HG02970 (cell line): ENCODE measurements at regions not wholly inside any gene's neighbourhood (a gene's known extent, or its start where the extent isn't known, plus 50 kb on each side); places are given as distances from the start of the nearest gene placed in this dataset.

ENCODE experiments used
- ATAC-seq: cut with Tn5 transposase; IDR thresholded peaks from one replicate; pipeline ENCODE4 v1.9.1; 2021; ENCODE audit warnings: mild to moderate bottlenecking, moderate library complexity, moderate number of reproducible peaks; ENCODE audit not compliant: unreplicated experiment, low FRiP score

- no peak for ATAC-seq
These were observed 1187.6 kb downstream of the BRD1 start for GRCh38 chr22:48639896-48640748.

GRCh38 chr22:48639021-48639795 is 1188.5 kb downstream of the BRD1 start:
- ATAC-seq, result no peak

DNA sequence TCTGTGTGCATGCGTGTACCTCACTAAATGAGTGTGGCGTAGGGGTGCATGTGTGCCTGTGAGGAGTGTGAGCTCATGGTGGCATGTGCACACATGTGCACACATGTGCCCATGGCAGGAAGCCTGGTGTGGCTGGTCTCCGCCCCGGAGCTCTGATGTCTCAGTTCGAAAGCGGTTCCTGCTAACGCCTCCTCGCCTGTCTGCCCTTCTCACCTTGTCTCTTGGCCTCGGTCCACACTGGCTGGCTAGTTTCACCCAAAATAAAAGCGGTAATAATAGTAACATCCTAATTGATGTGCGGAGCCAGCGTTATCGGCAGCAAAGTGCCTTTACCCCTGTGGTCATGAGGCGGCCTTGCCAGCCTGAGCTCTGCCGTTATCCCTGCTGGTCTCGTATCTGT is 1190.4 kb downstream of the BRD1 start:
- no peak for ATAC-seq

DNA sequence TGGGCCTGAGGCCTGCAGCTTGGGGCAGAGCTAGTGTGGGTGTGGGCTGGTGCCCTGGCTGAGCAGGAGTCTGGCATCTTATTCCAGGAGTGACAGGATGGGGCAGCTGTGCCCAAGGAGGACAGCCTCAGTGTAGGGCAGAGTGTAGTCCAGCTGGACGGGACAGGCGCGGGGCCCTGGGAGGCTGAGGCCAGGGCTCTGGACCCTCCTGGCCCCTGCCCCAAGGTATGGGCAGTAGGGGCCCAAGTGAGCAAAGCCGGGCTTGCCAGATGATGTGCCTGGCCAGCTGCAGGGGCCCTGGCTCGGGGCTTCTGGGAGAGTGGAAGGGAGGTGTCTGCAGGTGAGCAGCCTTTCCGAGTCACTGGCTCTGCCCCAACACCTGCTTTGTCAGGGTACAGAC is 1190.9 kb downstream of the BRD1 start:
- ATAC-seq, result no peak

DNA sequence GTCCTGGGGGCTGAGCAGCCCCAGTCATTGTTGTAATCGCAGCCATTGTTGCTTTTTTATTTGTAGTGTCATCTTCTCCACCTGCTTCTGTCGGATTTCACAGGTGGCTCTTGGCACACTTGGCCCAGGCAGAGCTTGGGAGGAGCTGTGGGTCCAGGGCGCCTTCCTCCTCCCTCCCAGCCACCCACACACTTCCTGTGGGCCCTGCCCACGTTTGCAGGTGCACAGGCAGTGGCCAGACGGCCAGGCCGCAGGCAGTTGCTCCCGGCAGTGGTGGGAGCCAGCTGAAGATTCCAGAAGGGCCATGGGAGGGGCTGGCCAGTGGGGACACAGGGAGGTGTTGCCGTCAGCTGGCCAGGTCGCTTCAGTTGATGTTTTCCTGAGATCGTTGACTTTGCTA is 1191.9 kb downstream of the BRD1 start:
- ATAC-seq, result no peak

DNA sequence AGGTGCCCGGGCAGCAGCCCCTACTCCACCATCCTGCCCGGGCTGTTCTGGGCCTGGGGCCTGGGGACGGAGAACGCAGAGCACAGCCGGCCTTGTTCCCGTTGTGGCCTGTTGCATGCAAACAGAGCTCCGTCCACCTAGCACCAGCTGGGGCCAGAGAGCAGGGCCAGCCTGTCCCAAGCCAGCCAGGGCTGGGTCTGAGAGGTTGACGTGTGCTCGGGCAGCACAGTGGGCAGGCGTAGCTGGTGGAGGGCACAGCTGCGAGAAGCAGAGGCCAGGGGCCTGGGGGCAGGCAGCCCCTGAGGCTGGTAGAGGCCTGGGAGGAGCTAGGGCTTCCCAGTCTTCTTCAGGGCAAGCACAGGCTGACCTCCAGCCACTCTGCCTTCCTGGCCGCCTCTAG is 1192.6 kb downstream of the BRD1 start:
- no peak for ATAC-seq

GRCh38 chr22:48633996-48634836 is 1193.5 kb downstream of the BRD1 start:
- ATAC-seq, result no peak

- no peak for ATAC-seq
These were observed 1194.9 kb downstream of the BRD1 start for GRCh38 chr22:48632646-48633246.

- no peak for ATAC-seq
These were observed 1196.3 kb downstream of the BRD1 start for GRCh38 chr22:48631288-48631863.

DNA sequence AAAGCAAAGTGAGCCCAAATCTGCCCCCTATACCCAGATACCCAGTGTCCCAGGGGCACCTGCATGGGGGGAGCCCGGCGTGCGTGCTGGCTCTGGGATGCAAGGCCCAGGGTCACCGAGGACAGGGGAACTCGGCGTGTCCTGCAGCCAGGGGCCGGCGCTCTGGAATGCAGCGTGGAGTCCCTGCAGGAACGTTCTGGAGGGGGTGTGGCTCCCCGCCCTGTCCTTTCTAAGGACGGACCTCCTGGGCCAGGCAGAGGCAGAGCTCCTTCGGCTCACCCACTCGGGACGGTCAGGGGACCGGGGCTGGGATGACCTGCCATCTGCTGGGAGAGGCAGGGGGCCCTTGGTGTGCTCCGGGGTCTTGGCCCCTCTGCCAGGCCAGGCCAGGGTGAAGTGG is 1196.8 kb downstream of the BRD1 start:
- ATAC-seq, result no peak

- ATAC-seq, result no peak
These were observed 1197.3 kb downstream of the BRD1 start for GRCh38 chr22:48630433-48630754.

DNA sequence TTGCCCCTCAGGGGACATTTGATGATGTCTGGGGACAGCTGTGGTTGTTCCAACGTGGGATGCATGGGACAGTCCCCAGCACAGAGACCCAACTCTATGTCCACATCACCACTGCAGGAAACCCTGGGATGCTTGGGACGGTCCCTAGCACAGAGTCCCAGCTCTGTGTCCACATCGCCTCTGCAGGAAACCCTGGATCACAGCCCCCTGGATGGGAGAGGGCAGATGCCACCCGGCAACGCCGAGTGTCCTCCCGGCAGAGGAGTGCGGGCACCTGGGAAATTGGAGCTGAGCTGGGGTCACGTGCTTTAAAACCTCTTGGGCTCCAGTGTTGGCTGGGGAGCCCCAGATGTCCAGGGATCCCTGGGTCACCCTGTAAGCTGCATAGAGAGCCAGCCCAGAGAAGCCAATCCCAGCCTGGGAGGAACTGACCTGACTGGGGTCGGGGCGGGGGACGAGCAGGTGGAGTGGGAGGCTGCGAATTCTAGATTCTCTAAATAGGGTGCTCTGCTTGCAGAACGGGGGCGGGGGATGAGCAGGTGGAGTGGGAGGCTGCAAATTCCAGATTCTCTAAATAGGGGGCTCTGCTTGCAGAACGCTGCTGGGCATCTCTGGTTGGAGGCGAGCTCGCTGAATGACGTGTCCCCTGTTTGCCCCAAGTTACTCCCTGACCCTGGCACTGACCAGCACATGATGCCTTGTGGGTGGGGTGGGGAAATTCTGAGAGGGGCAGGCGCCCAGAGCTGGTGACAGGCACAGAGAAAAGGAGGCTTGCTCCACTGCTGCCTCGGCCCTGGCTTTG is 1197.8 kb downstream of the BRD1 start:
- no peak for ATAC-seq

DNA sequence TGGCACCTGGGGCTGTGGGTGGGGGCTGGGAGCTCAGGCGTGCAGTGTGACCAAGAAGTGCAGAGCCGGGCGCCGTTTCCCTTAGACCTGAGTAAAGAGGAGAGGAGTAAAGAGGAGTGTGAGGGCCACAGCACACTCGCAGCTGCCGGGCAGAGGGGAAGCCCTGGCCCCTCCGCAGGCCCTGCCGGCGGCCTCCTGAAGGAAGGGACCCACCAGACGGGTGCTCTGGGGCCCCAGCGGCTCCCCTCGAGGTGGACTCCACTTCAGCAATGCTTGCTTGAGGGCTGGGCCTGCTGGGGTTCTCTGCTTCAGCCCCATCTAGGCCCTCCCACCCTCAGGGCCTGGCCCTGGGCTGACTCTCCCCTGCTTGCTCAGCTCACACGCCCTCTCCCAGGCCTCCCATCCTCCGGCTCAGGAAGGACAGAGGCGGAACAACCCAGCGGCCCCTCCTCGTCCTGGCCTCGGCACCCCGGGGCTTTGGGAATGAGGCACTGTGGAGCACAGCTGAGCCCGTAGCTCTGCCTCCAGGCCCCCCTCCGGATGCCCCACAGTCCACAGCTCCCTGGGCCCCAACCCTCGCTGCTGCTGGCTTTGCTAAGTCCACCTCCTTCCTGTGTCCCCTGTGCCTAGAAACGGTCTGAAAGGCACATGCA is 1198.7 kb downstream of the BRD1 start:
- ATAC-seq, result no peak

GRCh38 chr22:48627966-48628365 is 1199.7 kb downstream of the BRD1 start:
- no peak for ATAC-seq

GRCh38 chr22:48627203-48627602 is 1200.5 kb downstream of the BRD1 start:
- no peak for ATAC-seq

DNA sequence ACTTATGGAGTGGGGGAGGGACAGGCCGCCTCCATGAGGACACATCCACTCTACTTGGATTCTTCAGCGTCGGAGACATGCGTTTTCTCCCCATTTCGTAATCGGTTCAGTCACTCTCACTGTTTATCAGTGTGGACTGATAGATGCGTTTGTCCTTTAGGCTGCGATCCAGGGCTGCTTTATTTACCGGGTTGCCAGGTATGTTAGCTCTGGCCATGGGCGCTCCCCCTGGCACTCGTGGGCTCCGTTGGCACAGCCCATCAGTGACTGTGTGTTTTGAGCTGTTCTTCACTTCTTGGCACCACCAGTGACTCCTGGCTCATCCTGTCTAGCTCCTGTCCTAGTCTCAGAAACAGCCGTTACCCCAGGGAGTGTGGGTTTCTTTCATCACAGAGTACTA is 1203.3 kb downstream of the BRD1 start:
- no peak for ATAC-seq

- no peak for ATAC-seq
These were observed 1204.7 kb downstream of the BRD1 start for GRCh38 chr22:48622891-48623545.

- no peak for ATAC-seq
These were observed 1206.6 kb downstream of the BRD1 start for GRCh38 chr22:48621085-48621484.
